ENCODE measurements at regions not wholly inside any gene's neighbourhood (a gene's known extent, or its start where the extent isn't known, plus 50 kb on each side); places are given as distances from the start of the nearest gene placed in this dataset.

- no peak overlapping the region for H3K4me3 Mint-ChIP-seq
- no peak for TF ChIP-seq CTCF (IDR thresholded peaks at IDR 0.05)
- H3K36me3 ChIP-seq (ENCODE audit: insufficient read depth, low read length), result no peaks in the 10 kb centered on the region
- no peaks in the 10 kb centered on the region for H3K9me3 ChIP-seq (ENCODE audit: control insufficient read depth in 1 of 2, insufficient read depth in 1 of 2, low read length in 2 of 2)
- CTCF ChIA-PET, result no interaction called here
- intact Hi-C loops (cut with DNase I, micrococcal nuclease), result no loop called here
- ATAC-seq (ENCODE audit: poor library complexity) (no peak), DNase-seq (no peak)
- POLR2A ChIA-PET, result no interaction called here
- no peaks in the 10 kb centered on the region for H3K4me1 ChIP-seq (ENCODE audit: insufficient read depth, low read length)
- H3K27me3 Mint-ChIP-seq, result peaks cover 7% of the 10 kb centered on the region
- no peak overlapping the region for H3K4me3 ChIP-seq (ENCODE audit: low read length)
- H3K4me1 Mint-ChIP-seq (ENCODE audit: low read depth), result no peaks in the 10 kb centered on the region
- H3K9me3 Mint-ChIP-seq, result no peaks in the 10 kb centered on the region
- no peak overlapping the region for H3K27ac Mint-ChIP-seq
- H3K36me3 Mint-ChIP-seq (ENCODE audit: low read depth), result no peaks in the 10 kb centered on the region
- peaks cover 0 to 2% of the 10 kb centered on the region in 2 experiments for H3K27me3 ChIP-seq (ENCODE audit: control insufficient read depth in 1 of 2, insufficient read depth in 2 of 2, low read length in 2 of 2)
- no peak overlapping the region for H3K27ac ChIP-seq (ENCODE audit: low read depth in 1 of 2, low read length in 2 of 2)
Observed at GRCh38 chr9:95669253-95669652, 152.5 kb upstream of the PTCH1 start.

GRCh38 chr9:95667789-95668188 is 151.0 kb upstream of the PTCH1 start:
- ChIA-PET CTCF (no interaction called here), POLR2A (no interaction called here)
- no peak overlapping the region for H3K27ac ChIP-seq (ENCODE audit: low read depth in 1 of 2, low read length in 2 of 2)
- no peak overlapping the region for H3K27ac Mint-ChIP-seq
- DNase-seq (no peak), ATAC-seq (ENCODE audit: poor library complexity) (no peak)
- H3K4me1 Mint-ChIP-seq (ENCODE audit: low read depth), result no peaks in the 10 kb centered on the region
- H3K9me3 Mint-ChIP-seq, result no peaks in the 10 kb centered on the region
- intact Hi-C loops (cut with DNase I, micrococcal nuclease), result no loop called here
- no peak overlapping the region for H3K4me3 Mint-ChIP-seq
- no peaks in the 10 kb centered on the region for H3K36me3 Mint-ChIP-seq (ENCODE audit: low read depth)
- TF ChIP-seq CTCF (IDR thresholded peaks at IDR 0.05), result no peak
- peaks cover 7% of the 10 kb centered on the region for H3K27me3 Mint-ChIP-seq
- H3K4me1 ChIP-seq (ENCODE audit: insufficient read depth, low read length), result no peaks in the 10 kb centered on the region
- no peaks in the 10 kb centered on the region for H3K9me3 ChIP-seq (ENCODE audit: control insufficient read depth in 1 of 2, insufficient read depth in 1 of 2, low read length in 2 of 2)
- no peaks in the 10 kb centered on the region for H3K27me3 ChIP-seq (ENCODE audit: control insufficient read depth in 1 of 2, insufficient read depth in 2 of 2, low read length in 2 of 2)
- H3K4me3 ChIP-seq (ENCODE audit: low read length), result no peak overlapping the region
- H3K36me3 ChIP-seq (ENCODE audit: insufficient read depth, low read length), result no peaks in the 10 kb centered on the region

- no peak overlapping the region for H3K27ac Mint-ChIP-seq
- ATAC-seq (ENCODE audit: poor library complexity), result no peak
- ChIA-PET POLR2A (no interaction called here), CTCF (no interaction called here)
- Histone ChIP-seq H3K27ac (ENCODE audit: low read depth in 1 of 2, low read length in 2 of 2) (no peak overlapping the region), H3K4me3 (ENCODE audit: low read length) (no peak overlapping the region), H3K4me1 (ENCODE audit: insufficient read depth, low read length) (no peaks in the 10 kb centered on the region), H3K9me3 (ENCODE audit: control insufficient read depth in 1 of 2, insufficient read depth in 1 of 2, low read length in 2 of 2) (no peaks in the 10 kb centered on the region), H3K36me3 (ENCODE audit: insufficient read depth, low read length) (no peaks in the 10 kb centered on the region), H3K27me3 (ENCODE audit: control insufficient read depth in 1 of 2, insufficient read depth in 2 of 2, low read length in 2 of 2) (no peaks in the 10 kb centered on the region)
- H3K4me3 Mint-ChIP-seq, result no peak overlapping the region
- DNase-seq, result no peak
- H3K4me1 Mint-ChIP-seq (ENCODE audit: low read depth), result no peaks in the 10 kb centered on the region
- H3K9me3 Mint-ChIP-seq, result no peaks in the 10 kb centered on the region
- H3K27me3 Mint-ChIP-seq, result peaks cover 7% of the 10 kb centered on the region
- no peaks in the 10 kb centered on the region for H3K36me3 Mint-ChIP-seq (ENCODE audit: low read depth)
- intact Hi-C loops (cut with DNase I, micrococcal nuclease), result no loop called here
- TF ChIP-seq CTCF (IDR thresholded peaks at IDR 0.05), result no peak
Observed at GRCh38 chr9:95666785-95667155, 150.0 kb upstream of the PTCH1 start.
